Vagina (tissue), 2 donors: ENCODE measurements at regions not wholly inside any gene's neighbourhood (a gene's known extent, or its start where the extent isn't known, plus 50 kb on each side); places are given as distances from the start of the nearest gene placed in this dataset.
"Not testable (repeated sequence)": the region's sequence is repeated elsewhere in the genome, so short reads cannot be mapped to it uniquely, and the experiment has no call there.

Source experiments
- DNase-seq, 2 donors: peaks; one replicate each; pipeline ENCODE4 v3.0.0-alpha.2; 2017; ENCODE audit errors: extremely low spot score in 2 of 2
- H3K27ac ChIP-seq: fragments of 200-600 bp; sonication (generic); one replicate; pipeline ENCODE4 v1.5.1; 2019
- H3K27me3 ChIP-seq: fragments of 200-600 bp; sonication (generic); one replicate; pipeline ENCODE4 v1.5.1; 2019
- H3K36me3 ChIP-seq, 2 donors: fragments of 200-600 bp; sonication (generic); one replicate each; pipeline ENCODE4 v1.5.1; 2017 to 2019
- H3K4me1 ChIP-seq: fragments of 200-600 bp; sonication (generic); one replicate; pipeline ENCODE4 v1.5.1; 2019
- H3K4me3 ChIP-seq, 2 donors: fragments of 200-600 bp; sonication (generic); 1 replicate in 1 of 2; 2 replicates in 1 of 2; pipeline ENCODE4 v1.5.1; 2016 to 2019
- H3K9me3 ChIP-seq: fragments of 200-600 bp; sonication (generic); one replicate; pipeline ENCODE4 v1.5.1; 2019
- POLR2A ChIP-seq, 2 donors: fragments of 450-650 bp; IDR thresholded peaks; one replicate each; pipeline ENCODE4 v1.6.1; 2017; ENCODE audit warnings: antibody characterized with exemption in 2 of 2, mild to moderate bottlenecking in 2 of 2, moderate library complexity in 2 of 2
- POLR2AphosphoS5 ChIP-seq, 2 donors: sonication (generic); formaldehyde crosslinking; IDR thresholded peaks; one replicate each; pipeline ENCODE4 v1.9.0; 2017; ENCODE audit warnings: antibody characterized with exemption in 2 of 2, mild to moderate bottlenecking in 2 of 2, low read depth in 1 of 2; ENCODE audit not compliant: insufficient read depth in 1 of 2
- intact Hi-C: fragments of 100-400 bp; cut with DNase I; formaldehyde crosslinking; loops from one replicate; pipeline ENCODE4 v1.15.1; 2023
- TF ChIP-seq, protein P1 (sequence below), 3 experiments: fragments of 450-650 bp in 2 of 3; fragments of 200-600 bp in 1 of 3; sonication (generic) in 1 of 3; IDR thresholded peaks; one replicate each; pipeline ENCODE4 v1.5.1; 2017 to 2019; ENCODE audit warnings: antibody characterized with exemption in 3 of 3, mild to moderate bottlenecking in 2 of 3, moderate library complexity in 2 of 3

DNA sequence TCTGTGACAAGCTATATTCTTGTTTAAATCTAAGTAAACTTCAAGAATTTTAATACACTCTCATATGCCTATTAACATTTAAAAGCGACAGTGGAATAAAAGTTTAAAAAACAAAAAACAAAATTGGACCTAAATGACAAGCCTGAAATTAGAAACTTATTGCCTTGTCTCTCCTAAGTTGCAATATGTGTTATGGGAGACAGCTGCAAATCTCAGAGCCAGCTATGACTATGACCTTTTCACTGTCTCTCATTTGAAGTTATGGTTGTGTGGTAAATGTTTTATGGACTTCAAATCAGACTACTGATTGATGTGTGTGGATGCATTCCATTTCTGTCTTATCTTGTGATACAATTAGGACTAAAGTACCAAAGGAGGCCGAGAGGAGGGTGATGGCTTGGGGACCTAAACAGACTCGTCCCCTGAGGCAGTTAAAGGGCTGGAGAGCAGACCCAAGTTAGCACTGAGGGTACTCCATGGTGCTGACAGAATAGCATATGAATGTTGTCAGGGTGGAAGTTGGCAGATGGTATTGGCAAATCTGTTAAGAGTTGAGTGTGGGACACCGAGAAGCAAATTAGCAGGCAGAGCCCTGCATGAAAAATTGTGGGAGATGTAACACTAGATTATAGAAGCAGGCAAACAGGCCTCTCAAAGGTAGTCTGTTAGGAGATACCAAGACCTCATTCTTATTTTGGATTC, 930.1 kb upstream of the MAN1A1 start:
- no peaks in the 10 kb centered on the region for H3K4me1 ChIP-seq
- H3K27me3 ChIP-seq: no peaks in the 10 kb centered on the region
- no peaks in the 10 kb centered on the region for H3K9me3 ChIP-seq
- no peak overlapping the region for H3K27ac ChIP-seq
- no peak overlapping the region for H3K4me3 ChIP-seq
- intact Hi-C loops: no loop called here
- no peak for DNase-seq
- TF ChIP-seq POLR2A (IDR thresholded peaks at IDR 0.05) (no peak), POLR2AphosphoS5 (IDR thresholded peaks at IDR 0.05; ENCODE audit: insufficient read depth in 1 of 2, low read depth in 1 of 2) (no peak)
- TF ChIP-seq, protein P1, sequence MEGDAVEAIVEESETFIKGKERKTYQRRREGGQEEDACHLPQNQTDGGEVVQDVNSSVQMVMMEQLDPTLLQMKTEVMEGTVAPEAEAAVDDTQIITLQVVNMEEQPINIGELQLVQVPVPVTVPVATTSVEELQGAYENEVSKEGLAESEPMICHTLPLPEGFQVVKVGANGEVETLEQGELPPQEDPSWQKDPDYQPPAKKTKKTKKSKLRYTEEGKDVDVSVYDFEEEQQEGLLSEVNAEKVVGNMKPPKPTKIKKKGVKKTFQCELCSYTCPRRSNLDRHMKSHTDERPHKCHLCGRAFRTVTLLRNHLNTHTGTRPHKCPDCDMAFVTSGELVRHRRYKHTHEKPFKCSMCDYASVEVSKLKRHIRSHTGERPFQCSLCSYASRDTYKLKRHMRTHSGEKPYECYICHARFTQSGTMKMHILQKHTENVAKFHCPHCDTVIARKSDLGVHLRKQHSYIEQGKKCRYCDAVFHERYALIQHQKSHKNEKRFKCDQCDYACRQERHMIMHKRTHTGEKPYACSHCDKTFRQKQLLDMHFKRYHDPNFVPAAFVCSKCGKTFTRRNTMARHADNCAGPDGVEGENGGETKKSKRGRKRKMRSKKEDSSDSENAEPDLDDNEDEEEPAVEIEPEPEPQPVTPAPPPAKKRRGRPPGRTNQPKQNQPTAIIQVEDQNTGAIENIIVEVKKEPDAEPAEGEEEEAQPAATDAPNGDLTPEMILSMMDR (IDR thresholded peaks at IDR 0.05): no peak
- H3K36me3 ChIP-seq: no peaks in the 10 kb centered on the region

DNA sequence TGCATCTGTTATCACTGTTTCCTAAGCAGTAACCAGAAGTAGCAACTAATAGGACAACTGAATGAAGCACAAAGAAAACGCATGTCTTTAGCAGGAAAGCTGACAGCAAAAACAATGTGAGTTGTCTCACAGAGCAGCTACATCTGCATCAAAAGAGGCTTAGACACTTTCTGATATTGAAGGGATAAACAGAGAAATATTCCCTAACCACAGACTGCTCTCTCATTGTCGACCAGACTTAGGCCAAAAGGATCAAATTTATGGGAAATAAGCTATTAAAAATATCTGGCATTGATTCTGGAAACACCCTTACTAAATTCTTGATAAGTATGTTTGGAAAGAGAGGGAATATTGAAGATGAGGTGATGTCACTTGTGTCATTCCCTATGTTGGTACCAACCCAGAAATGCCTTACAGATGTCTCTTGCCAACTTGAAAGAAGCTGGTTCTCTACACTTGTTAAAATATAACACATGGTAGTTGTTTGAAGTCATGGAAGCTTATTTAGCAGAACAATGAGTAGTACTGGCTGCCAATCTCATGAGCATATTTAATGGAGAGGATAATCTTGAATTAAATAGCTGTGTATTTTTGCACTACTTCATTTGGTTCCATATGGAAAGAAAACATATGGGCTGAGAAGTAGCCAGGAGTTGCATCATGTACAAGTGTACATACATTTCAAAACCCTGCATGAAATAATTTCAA, 929.3 kb upstream of the MAN1A1 start:
- intact Hi-C loops: no loop called here
- Histone ChIP-seq H3K27me3 (no peaks in the 10 kb centered on the region), H3K4me1 (no peaks in the 10 kb centered on the region), H3K4me3 (no peak overlapping the region), H3K27ac (no peak overlapping the region), H3K36me3 (no peaks in the 10 kb centered on the region), H3K9me3 (no peaks in the 10 kb centered on the region)
- DNase-seq: no peak
- TF ChIP-seq POLR2AphosphoS5 (IDR thresholded peaks at IDR 0.05; ENCODE audit: insufficient read depth in 1 of 2, low read depth in 1 of 2) (no peak), POLR2A (IDR thresholded peaks at IDR 0.05) (no peak)
- TF ChIP-seq, protein P1 (IDR thresholded peaks at IDR 0.05): no peak

DNA sequence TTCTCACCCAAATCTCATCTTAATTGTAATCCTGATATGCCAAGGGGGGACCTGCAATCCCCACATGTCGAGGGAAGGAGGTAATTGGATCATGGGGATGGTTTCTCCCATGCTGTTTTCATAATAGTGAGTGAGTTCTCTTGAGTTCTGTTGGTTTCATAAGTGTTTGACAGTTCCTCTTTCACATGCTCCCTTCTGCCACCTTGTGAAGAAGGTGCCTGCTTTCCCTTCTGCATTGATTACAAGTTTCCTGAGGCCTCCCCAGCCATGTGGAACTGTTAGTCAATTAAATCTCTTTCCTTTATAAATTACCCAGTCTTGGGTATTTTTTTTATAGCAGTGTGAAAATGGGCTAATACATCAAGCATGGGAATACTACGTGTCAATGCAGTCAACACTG, 925.0 kb upstream of the MAN1A1 start:
- TF ChIP-seq POLR2AphosphoS5 (IDR thresholded peaks at IDR 0.05; ENCODE audit: insufficient read depth in 1 of 2, low read depth in 1 of 2) (no peak), POLR2A (IDR thresholded peaks at IDR 0.05) (no peak)
- TF ChIP-seq, protein P1 (IDR thresholded peaks at IDR 0.05): no peak
- Histone ChIP-seq H3K36me3 (no peaks in the 10 kb centered on the region), H3K4me1 (no peaks in the 10 kb centered on the region), H3K27ac (no peak overlapping the region), H3K27me3 (no peaks in the 10 kb centered on the region), H3K9me3 (no peaks in the 10 kb centered on the region), H3K4me3 (no peak overlapping the region)
- intact Hi-C loops: no loop called here
- no peak for DNase-seq

- TF ChIP-seq, protein P1 (IDR thresholded peaks at IDR 0.05): no peak
- TF ChIP-seq POLR2AphosphoS5 (IDR thresholded peaks at IDR 0.05; ENCODE audit: insufficient read depth in 1 of 2, low read depth in 1 of 2) (no peak), POLR2A (IDR thresholded peaks at IDR 0.05) (no peak)
- intact Hi-C loops: no loop called here
- no peak overlapping the region for H3K27ac ChIP-seq
Measured at GRCh38 chr6:120273411-120273810, 923.9 kb upstream of the MAN1A1 start.

DNA sequence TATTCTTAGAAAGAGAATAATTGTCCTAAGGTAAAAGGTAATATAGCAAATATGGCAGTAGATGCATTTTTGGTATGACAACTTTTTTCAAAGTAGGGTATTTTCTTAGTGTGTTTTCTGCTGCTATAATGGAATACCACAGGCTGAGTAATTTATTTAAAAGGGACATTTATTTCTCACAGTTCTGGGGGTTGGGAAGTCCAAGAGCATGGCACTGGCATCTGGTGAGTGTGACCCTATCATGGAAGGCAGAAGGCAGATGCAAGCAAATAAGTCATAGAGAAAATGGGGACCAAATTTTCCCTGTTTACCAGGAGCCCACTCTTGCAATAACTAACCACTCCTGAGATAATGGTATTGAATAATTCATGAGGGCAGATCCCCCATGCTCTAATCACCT, 922.5 kb upstream of the MAN1A1 start:
- Histone ChIP-seq H3K36me3 (no peaks in the 10 kb centered on the region), H3K9me3 (no peaks in the 10 kb centered on the region), H3K4me3 (no peak overlapping the region), H3K27me3 (no peaks in the 10 kb centered on the region), H3K4me1 (no peaks in the 10 kb centered on the region), H3K27ac (no peak overlapping the region)
- no peak for DNase-seq
- TF ChIP-seq, protein P1 (IDR thresholded peaks at IDR 0.05): no peak
- TF ChIP-seq POLR2A (IDR thresholded peaks at IDR 0.05) (no peak), POLR2AphosphoS5 (IDR thresholded peaks at IDR 0.05; ENCODE audit: insufficient read depth in 1 of 2, low read depth in 1 of 2) (no peak)
- intact Hi-C loops: no loop called here

More at GRCh38 chr6:120273411-120273810, 923.9 kb upstream of the MAN1A1 start:
- H3K4me3 ChIP-seq: no peak overlapping the region
- no peaks in the 10 kb centered on the region for H3K36me3 ChIP-seq
- no peak for DNase-seq
- no peaks in the 10 kb centered on the region for H3K9me3 ChIP-seq
- H3K4me1 ChIP-seq: no peaks in the 10 kb centered on the region
- no peaks in the 10 kb centered on the region for H3K27me3 ChIP-seq

- intact Hi-C loops, H3K27ac ChIP-seq, H3K4me3 ChIP-seq, H3K27me3 ChIP-seq, H3K9me3 ChIP-seq, DNase-seq, H3K4me1 ChIP-seq, H3K36me3 ChIP-seq: not testable (repeated sequence)
Measured at GRCh38 chr6:120268256-120268655, 918.7 kb upstream of the MAN1A1 start.
